ENCODE measurements at regions not wholly inside any gene's neighbourhood (a gene's known extent, or its start where the extent isn't known, plus 50 kb on each side); places are given as distances from the start of the nearest gene placed in this dataset.

- no peak for TF ChIP-seq CTCF (IDR thresholded peaks at IDR 0.05)
- H3K36me3 ChIP-seq (replicated peaks in 1 of 2; ENCODE audit: control insufficient read depth in 1 of 2, insufficient read depth in 2 of 2, low read length in 2 of 2) = no peaks in the 10 kb centered on the region
Measured at GRCh38 chr6:167494698-167495435, 170.0 kb downstream of the TTLL2 start.

GRCh38 chr6:167495506-167496401 is 170.9 kb downstream of the TTLL2 start:
- H3K9ac ChIP-seq (ENCODE audit: insufficient read depth, low read length, poor library complexity, severe bottlenecking) = no peak overlapping the region

More at GRCh38 chr6:167494698-167495435, 170.0 kb downstream of the TTLL2 start:
- H3K27me3 Mint-ChIP-seq (ENCODE audit: low read depth in 3 of 3) = peaks cover 3 to 11% (median 4%) of the 10 kb centered on the region in 3 donors
- Histone ChIP-seq H3K9ac (ENCODE audit: insufficient read depth, low read length, poor library complexity, severe bottlenecking) (no peak overlapping the region), H3K4me1 (ENCODE audit: control insufficient read depth in 1 of 2, insufficient read depth in 2 of 2, low read length in 2 of 2) (no peaks in the 10 kb centered on the region), H3K4me3 (replicated peaks in 1 of 3; ENCODE audit: low read depth in 2 of 3, low read length in 3 of 3) (no peak overlapping the region), H3K4me2 (replicated peaks; ENCODE audit: extremely low read depth, low read length, poor library complexity, severe bottlenecking) (no peak overlapping the region), H3K27me3 (ENCODE audit: control insufficient read depth in 2 of 2, insufficient read depth in 2 of 2, low read length in 2 of 2) (no peaks in the 10 kb centered on the region), H3K27ac (ENCODE audit: low read depth in 1 of 2, low read length in 2 of 2) (no peak overlapping the region), H4K20me1 (ENCODE audit: insufficient read depth, low read length) (no peaks in the 10 kb centered on the region), H2AFZ (ENCODE audit: insufficient read depth, low read depth, low read length, poor library complexity, severe bottlenecking) (no peak overlapping the region), H3K79me2 (ENCODE audit: insufficient read depth, low read length) (no peaks in the 10 kb centered on the region), H3K9me3 (replicated peaks in 1 of 2; ENCODE audit: control insufficient read depth in 1 of 2, insufficient read depth in 1 of 2, low read length in 2 of 2) (no peaks in the 10 kb centered on the region)
- DNase-seq = no peak
- WGBS (ENCODE audit: insufficient coverage) = 84% methylated on average over 23 of the region's 23 CpGs
- intact Hi-C loops (cut with micrococcal nuclease) = no loop called here
- H3K4me1 Mint-ChIP-seq = no peaks in the 10 kb centered on the region
- peaks cover 2 to 25% (median 11%) of the 10 kb centered on the region in 7 donors for H3K9me3 Mint-ChIP-seq
- no peaks in the 10 kb centered on the region for H3K36me3 Mint-ChIP-seq
- H3K4me3 Mint-ChIP-seq = no peak overlapping the region
- H3K27ac Mint-ChIP-seq = no peak overlapping the region

More at GRCh38 chr6:167495506-167496401, 170.9 kb downstream of the TTLL2 start:
- H3K4me1 ChIP-seq (ENCODE audit: control insufficient read depth in 1 of 2, insufficient read depth in 2 of 2, low read length in 2 of 2) = no peaks in the 10 kb centered on the region
- no peak overlapping the region for H3K27ac ChIP-seq (ENCODE audit: low read depth in 1 of 2, low read length in 2 of 2)
- no peaks in the 10 kb centered on the region for H3K27me3 ChIP-seq (ENCODE audit: control insufficient read depth in 2 of 2, insufficient read depth in 2 of 2, low read length in 2 of 2)
- no peak for TF ChIP-seq CTCF (IDR thresholded peaks at IDR 0.05)
- Mint-ChIP-seq H3K27ac (peak overlapping the region in 1 of 7 donors; percentile 54), H3K27me3 (ENCODE audit: low read depth in 3 of 3) (peaks cover 3 to 11% (median 4%) of the 10 kb centered on the region in 3 donors), H3K4me1 (no peaks in the 10 kb centered on the region), H3K9me3 (peaks cover 2 to 28% (median 11%) of the 10 kb centered on the region in 7 donors), H3K4me3 (no peak overlapping the region), H3K36me3 (no peaks in the 10 kb centered on the region)
- no peak overlapping the region for H3K4me2 ChIP-seq (replicated peaks; ENCODE audit: extremely low read depth, low read length, poor library complexity, severe bottlenecking)
- no peaks in the 10 kb centered on the region for H3K9me3 ChIP-seq (replicated peaks in 1 of 2; ENCODE audit: control insufficient read depth in 1 of 2, insufficient read depth in 1 of 2, low read length in 2 of 2)
- no peak overlapping the region for H3K4me3 ChIP-seq (replicated peaks in 1 of 3; ENCODE audit: low read depth in 2 of 3, low read length in 3 of 3)
- no peaks in the 10 kb centered on the region for H3K36me3 ChIP-seq (replicated peaks in 1 of 2; ENCODE audit: control insufficient read depth in 1 of 2, insufficient read depth in 2 of 2, low read length in 2 of 2)
- DNase-seq = no peak
- H2AFZ ChIP-seq (ENCODE audit: insufficient read depth, low read depth, low read length, poor library complexity, severe bottlenecking) = no peak overlapping the region
- no peaks in the 10 kb centered on the region for H4K20me1 ChIP-seq (ENCODE audit: insufficient read depth, low read length)
- no peaks in the 10 kb centered on the region for H3K79me2 ChIP-seq (ENCODE audit: insufficient read depth, low read length)
- intact Hi-C loops (cut with micrococcal nuclease) = no loop called here
- 73% methylated on average over 19 of the region's 19 CpGs for WGBS (ENCODE audit: insufficient coverage)

Data from CD14-positive monocyte (primary cell).